ENCODE measurements at regions not wholly inside any gene's neighbourhood (a gene's known extent, or its start where the extent isn't known, plus 50 kb on each side); places are given as distances from the start of the nearest gene placed in this dataset.

DNA sequence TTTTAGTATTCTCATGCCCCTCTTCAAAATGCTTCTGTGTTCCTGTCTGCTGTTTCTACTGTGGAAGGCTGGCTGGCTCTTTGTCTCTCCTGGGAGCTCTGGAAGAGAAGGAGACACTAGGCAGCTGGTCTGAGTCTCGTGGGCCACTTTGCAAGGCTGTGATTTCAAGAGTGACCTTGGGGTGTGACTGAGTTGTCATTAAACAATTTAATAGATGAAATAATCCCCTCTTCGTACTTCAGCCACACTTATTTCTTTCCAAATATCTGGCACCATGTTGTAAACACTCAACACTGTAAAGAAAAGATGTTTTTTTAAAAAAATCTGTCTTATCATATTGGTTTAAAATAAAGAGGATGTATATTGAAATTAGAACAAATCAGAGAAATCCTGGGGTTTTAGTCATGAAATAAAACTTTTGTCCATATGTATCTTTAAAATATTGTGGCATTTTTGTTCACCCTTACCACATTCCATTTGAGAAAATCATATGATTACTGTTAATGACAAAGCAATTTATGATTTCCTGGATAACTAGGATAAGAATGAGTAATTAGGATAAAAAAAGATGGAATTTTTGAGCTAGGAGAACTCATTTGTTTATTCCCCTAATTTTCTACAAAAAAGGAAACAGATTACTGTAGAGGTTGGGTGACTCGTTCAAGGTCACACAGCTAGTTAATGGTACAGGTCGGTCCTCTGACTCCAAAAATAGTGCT lies 200.8 kb downstream of the MAT2B start (continued):
- no peak for TF ChIP-seq SOX15 (CRISPR knock-in tag; IDR thresholded peaks at IDR 0.05)

DNA sequence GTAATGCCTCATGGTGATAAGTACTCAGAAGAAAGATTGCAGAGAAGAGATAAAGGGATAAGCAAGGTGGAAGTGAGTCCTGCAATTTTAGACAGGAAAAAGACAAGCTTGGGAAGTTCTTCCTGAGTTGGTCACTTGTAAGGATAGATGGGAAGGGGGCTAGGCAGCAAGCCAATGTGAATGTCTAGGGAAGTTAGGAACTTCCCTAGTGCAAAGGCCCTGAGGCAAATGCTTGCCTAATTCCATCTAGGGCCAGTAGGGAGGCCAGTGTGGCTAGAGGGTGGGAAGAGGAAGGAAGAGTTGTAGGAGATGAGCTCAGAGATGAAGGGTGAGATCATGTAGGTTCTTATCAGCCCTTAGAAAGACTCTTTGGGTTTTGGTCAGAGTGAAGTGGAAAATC lies 206.6 kb downstream of the MAT2B start:
- no peak for TF ChIP-seq FOXP1 (CRISPR knock-in tag; IDR thresholded peaks at IDR 0.05; ENCODE audit: borderline replicate concordance)
- TF ChIP-seq, protein P1, sequence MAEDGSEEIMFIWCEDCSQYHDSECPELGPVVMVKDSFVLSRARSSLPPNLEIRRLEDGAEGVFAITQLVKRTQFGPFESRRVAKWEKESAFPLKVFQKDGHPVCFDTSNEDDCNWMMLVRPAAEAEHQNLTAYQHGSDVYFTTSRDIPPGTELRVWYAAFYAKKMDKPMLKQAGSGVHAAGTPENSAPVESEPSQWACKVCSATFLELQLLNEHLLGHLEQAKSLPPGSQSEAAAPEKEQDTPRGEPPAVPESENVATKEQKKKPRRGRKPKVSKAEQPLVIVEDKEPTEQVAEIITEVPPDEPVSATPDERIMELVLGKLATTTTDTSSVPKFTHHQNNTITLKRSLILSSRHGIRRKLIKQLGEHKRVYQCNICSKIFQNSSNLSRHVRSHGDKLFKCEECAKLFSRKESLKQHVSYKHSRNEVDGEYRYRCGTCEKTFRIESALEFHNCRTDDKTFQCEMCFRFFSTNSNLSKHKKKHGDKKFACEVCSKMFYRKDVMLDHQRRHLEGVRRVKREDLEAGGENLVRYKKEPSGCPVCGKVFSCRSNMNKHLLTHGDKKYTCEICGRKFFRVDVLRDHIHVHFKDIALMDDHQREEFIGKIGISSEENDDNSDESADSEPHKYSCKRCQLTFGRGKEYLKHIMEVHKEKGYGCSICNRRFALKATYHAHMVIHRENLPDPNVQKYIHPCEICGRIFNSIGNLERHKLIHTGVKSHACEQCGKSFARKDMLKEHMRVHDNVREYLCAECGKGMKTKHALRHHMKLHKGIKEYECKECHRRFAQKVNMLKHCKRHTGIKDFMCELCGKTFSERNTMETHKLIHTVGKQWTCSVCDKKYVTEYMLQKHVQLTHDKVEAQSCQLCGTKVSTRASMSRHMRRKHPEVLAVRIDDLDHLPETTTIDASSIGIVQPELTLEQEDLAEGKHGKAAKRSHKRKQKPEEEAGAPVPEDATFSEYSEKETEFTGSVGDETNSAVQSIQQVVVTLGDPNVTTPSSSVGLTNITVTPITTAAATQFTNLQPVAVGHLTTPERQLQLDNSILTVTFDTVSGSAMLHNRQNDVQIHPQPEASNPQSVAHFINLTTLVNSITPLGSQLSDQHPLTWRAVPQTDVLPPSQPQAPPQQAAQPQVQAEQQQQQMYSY (CRISPR knock-in tag; IDR thresholded peaks at IDR 0.05), result no peak
- TF ChIP-seq, protein P2, sequence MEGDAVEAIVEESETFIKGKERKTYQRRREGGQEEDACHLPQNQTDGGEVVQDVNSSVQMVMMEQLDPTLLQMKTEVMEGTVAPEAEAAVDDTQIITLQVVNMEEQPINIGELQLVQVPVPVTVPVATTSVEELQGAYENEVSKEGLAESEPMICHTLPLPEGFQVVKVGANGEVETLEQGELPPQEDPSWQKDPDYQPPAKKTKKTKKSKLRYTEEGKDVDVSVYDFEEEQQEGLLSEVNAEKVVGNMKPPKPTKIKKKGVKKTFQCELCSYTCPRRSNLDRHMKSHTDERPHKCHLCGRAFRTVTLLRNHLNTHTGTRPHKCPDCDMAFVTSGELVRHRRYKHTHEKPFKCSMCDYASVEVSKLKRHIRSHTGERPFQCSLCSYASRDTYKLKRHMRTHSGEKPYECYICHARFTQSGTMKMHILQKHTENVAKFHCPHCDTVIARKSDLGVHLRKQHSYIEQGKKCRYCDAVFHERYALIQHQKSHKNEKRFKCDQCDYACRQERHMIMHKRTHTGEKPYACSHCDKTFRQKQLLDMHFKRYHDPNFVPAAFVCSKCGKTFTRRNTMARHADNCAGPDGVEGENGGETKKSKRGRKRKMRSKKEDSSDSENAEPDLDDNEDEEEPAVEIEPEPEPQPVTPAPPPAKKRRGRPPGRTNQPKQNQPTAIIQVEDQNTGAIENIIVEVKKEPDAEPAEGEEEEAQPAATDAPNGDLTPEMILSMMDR (IDR thresholded peaks at IDR 0.05), result no peak
- TF ChIP-seq, protein P3, sequence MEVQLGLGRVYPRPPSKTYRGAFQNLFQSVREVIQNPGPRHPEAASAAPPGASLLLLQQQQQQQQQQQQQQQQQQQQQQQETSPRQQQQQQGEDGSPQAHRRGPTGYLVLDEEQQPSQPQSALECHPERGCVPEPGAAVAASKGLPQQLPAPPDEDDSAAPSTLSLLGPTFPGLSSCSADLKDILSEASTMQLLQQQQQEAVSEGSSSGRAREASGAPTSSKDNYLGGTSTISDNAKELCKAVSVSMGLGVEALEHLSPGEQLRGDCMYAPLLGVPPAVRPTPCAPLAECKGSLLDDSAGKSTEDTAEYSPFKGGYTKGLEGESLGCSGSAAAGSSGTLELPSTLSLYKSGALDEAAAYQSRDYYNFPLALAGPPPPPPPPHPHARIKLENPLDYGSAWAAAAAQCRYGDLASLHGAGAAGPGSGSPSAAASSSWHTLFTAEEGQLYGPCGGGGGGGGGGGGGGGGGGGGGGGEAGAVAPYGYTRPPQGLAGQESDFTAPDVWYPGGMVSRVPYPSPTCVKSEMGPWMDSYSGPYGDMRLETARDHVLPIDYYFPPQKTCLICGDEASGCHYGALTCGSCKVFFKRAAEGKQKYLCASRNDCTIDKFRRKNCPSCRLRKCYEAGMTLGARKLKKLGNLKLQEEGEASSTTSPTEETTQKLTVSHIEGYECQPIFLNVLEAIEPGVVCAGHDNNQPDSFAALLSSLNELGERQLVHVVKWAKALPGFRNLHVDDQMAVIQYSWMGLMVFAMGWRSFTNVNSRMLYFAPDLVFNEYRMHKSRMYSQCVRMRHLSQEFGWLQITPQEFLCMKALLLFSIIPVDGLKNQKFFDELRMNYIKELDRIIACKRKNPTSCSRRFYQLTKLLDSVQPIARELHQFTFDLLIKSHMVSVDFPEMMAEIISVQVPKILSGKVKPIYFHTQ (CRISPR knock-in tag; IDR thresholded peaks at IDR 0.05), result no peak
- TF ChIP-seq, protein P4, sequence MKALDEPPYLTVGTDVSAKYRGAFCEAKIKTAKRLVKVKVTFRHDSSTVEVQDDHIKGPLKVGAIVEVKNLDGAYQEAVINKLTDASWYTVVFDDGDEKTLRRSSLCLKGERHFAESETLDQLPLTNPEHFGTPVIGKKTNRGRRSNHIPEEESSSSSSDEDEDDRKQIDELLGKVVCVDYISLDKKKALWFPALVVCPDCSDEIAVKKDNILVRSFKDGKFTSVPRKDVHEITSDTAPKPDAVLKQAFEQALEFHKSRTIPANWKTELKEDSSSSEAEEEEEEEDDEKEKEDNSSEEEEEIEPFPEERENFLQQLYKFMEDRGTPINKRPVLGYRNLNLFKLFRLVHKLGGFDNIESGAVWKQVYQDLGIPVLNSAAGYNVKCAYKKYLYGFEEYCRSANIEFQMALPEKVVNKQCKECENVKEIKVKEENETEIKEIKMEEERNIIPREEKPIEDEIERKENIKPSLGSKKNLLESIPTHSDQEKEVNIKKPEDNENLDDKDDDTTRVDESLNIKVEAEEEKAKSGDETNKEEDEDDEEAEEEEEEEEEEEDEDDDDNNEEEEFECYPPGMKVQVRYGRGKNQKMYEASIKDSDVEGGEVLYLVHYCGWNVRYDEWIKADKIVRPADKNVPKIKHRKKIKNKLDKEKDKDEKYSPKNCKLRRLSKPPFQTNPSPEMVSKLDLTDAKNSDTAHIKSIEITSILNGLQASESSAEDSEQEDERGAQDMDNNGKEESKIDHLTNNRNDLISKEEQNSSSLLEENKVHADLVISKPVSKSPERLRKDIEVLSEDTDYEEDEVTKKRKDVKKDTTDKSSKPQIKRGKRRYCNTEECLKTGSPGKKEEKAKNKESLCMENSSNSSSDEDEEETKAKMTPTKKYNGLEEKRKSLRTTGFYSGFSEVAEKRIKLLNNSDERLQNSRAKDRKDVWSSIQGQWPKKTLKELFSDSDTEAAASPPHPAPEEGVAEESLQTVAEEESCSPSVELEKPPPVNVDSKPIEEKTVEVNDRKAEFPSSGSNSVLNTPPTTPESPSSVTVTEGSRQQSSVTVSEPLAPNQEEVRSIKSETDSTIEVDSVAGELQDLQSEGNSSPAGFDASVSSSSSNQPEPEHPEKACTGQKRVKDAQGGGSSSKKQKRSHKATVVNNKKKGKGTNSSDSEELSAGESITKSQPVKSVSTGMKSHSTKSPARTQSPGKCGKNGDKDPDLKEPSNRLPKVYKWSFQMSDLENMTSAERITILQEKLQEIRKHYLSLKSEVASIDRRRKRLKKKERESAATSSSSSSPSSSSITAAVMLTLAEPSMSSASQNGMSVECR (CRISPR knock-in tag; IDR thresholded peaks at IDR 0.05; ENCODE audit: borderline replicate concordance), result no peak
- TF ChIP-seq ZNF396 (CRISPR knock-in tag; IDR thresholded peaks at IDR 0.05; ENCODE audit: borderline replicate concordance), result no peak
- no peak for TF ChIP-seq FOXK1 (CRISPR knock-in tag; IDR thresholded peaks at IDR 0.05)
- TF ChIP-seq ZNF232 (CRISPR knock-in tag; IDR thresholded peaks at IDR 0.05), result no peak
- no peak for TF ChIP-seq NFATC4 (CRISPR knock-in tag; IDR thresholded peaks at IDR 0.05)
- TF ChIP-seq JUN (CRISPR knock-in tag; IDR thresholded peaks at IDR 0.05), result no peak
- TF ChIP-seq ELF4 (CRISPR knock-in tag; IDR thresholded peaks at IDR 0.05; ENCODE audit: low read depth), result no peak
- TF ChIP-seq, protein P5, sequence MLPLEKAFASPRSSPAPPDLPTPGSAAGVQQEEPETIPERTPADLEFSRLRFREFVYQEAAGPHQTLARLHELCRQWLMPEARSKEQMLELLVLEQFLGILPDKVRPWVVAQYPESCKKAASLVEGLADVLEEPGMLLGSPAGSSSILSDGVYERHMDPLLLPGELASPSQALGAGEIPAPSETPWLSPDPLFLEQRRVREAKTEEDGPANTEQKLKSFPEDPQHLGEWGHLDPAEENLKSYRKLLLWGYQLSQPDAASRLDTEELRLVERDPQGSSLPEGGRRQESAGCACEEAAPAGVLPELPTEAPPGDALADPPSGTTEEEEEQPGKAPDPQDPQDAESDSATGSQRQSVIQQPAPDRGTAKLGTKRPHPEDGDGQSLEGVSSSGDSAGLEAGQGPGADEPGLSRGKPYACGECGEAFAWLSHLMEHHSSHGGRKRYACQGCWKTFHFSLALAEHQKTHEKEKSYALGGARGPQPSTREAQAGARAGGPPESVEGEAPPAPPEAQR (CRISPR knock-in tag; IDR thresholded peaks at IDR 0.05), result no peak
- TF ChIP-seq ZNF263 (CRISPR knock-in tag; IDR thresholded peaks at IDR 0.05; ENCODE audit: low read depth), result no peak
- ATAC-seq (peak; percentile 24; the same call in 1 of the 2 replicates), DNase-seq (ENCODE audit: low spot score) (no peak)
- Mint-ChIP-seq H3K27me3 (ENCODE audit: low read depth) (no peaks in the 10 kb centered on the region), H3K4me1 (no peaks in the 10 kb centered on the region), H3K27ac (no peak overlapping the region), H3K4me3 (no peak overlapping the region), H3K9me3 (peaks cover 4% of the 10 kb centered on the region; the same call in 1 of the 2 replicates), H3K36me3 (no peaks in the 10 kb centered on the region)
- ChIA-PET CTCF (no interaction called here), POLR2A (no interaction called here)
